Spleen (tissue), 7 donors: ENCODE measurements at regions not wholly inside any gene's neighbourhood (a gene's known extent, or its start where the extent isn't known, plus 50 kb on each side); places are given as distances from the start of the nearest gene placed in this dataset.

Experiments
- POLR2A ChIP-seq, 3 donors: fragments of 450-650 bp; IDR thresholded peaks; one replicate each; pipeline ENCODE4 v1.5.1; 2017; ENCODE audit warnings: antibody characterized with exemption in 3 of 3, mild to moderate bottlenecking in 1 of 3
- POLR2AphosphoS5 ChIP-seq, 3 donors: sonication (generic); formaldehyde crosslinking; IDR thresholded peaks; one replicate each; pipeline ENCODE4 v1.5.1; 2017; ENCODE audit warnings: antibody characterized with exemption in 3 of 3
- TF ChIP-seq, protein P1 (sequence below), 11 experiments: fragments of 200-600 bp in 7 of 11; fragments of 450-650 bp in 4 of 11; sonication (generic) in 4 of 11; IDR thresholded peaks in 8 of 11; conservative IDR thresholded peaks in 3 of 11; 1 replicate in 7 of 11; 2 replicates in 4 of 11; pipeline versions ENCODE4 v1.4.0 to v1.8.0; 2016 to 2021; ENCODE audit warnings: antibody characterized with exemption in 11 of 11, inconsistent platforms in 4 of 11, mild to moderate bottlenecking in 1 of 11
- donor health status: DM: no; HTN: no; CAD: no; lungs with moderate emphysema.
- donor health status: DM: no; HTN: no; CAD: no.
- donor health status: DM: no; HTN: no; CAD: no.

DNA sequence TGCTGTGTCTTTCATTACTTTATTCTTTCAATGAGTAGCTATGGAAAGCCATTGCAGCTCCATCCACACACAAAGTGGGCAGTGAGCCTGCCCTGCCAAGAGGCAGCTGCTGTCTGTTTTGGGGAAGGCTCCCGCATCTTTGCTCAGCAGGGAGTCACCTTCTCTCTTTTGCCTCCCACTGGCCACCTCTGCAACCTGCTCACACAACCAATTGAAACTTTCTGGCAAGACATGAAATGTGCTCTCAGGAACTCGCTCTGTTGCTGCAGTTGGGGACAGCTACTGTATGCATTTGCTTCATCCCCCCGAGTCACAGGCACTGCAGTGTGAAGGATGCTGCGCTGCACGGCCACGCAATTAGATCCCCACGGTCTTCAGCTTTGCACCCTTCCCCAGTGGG, 244.8 kb upstream of the NFE2L3 start:
- TF ChIP-seq, protein P1, sequence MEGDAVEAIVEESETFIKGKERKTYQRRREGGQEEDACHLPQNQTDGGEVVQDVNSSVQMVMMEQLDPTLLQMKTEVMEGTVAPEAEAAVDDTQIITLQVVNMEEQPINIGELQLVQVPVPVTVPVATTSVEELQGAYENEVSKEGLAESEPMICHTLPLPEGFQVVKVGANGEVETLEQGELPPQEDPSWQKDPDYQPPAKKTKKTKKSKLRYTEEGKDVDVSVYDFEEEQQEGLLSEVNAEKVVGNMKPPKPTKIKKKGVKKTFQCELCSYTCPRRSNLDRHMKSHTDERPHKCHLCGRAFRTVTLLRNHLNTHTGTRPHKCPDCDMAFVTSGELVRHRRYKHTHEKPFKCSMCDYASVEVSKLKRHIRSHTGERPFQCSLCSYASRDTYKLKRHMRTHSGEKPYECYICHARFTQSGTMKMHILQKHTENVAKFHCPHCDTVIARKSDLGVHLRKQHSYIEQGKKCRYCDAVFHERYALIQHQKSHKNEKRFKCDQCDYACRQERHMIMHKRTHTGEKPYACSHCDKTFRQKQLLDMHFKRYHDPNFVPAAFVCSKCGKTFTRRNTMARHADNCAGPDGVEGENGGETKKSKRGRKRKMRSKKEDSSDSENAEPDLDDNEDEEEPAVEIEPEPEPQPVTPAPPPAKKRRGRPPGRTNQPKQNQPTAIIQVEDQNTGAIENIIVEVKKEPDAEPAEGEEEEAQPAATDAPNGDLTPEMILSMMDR (IDR thresholded peaks at IDR 0.05 in 8 of 11, conservative IDR thresholded peaks at IDR 0.05 in 3 of 11) = no peak
- TF ChIP-seq POLR2A (IDR thresholded peaks at IDR 0.05) (no peak), POLR2AphosphoS5 (IDR thresholded peaks at IDR 0.05) (no peak)
